HL-60 (cell line): ENCODE measurements at regions not wholly inside any gene's neighbourhood (a gene's known extent, or its start where the extent isn't known, plus 50 kb on each side); places are given as distances from the start of the nearest gene placed in this dataset.

ENCODE experiments used
- CTCF ChIP-seq: IDR thresholded peaks from one replicate; pipeline ENCODE4 v1.5.1; 2011; ENCODE audit warnings: low read length, control low read depth, inconsistent platforms; ENCODE audit not compliant: insufficient read depth
- GABPA ChIP-seq: IDR thresholded peaks from 2 replicates; pipeline ENCODE4 v1.6.1; 2012; ENCODE audit warnings: low read depth
- POLR2AphosphoS5 ChIP-seq: IDR thresholded peaks from 2 replicates; pipeline ENCODE4 v1.6.1; 2012; ENCODE audit warnings: low read depth
- REST ChIP-seq: IDR thresholded peaks from 2 replicates; pipeline ENCODE4 v1.6.1; 2012; ENCODE audit warnings: low read depth; ENCODE audit not compliant: insufficient replicate concordance
- SPI1 ChIP-seq: IDR thresholded peaks from 2 replicates; pipeline ENCODE4 v1.6.1; 2012; ENCODE audit warnings: low read depth, mild to moderate bottlenecking, borderline replicate concordance

GRCh38 chr2:133975676-133976428 is 278.0 kb upstream of the MGAT5 start:
- no peak for TF ChIP-seq CTCF
- no peak for TF ChIP-seq SPI1
- no peak for TF ChIP-seq REST
- TF ChIP-seq GABPA = no peak
- no peak for TF ChIP-seq POLR2AphosphoS5
